ENCODE measurements at regions not wholly inside any gene's neighbourhood (a gene's known extent, or its start where the extent isn't known, plus 50 kb on each side); places are given as distances from the start of the nearest gene placed in this dataset.
A peak's percentile ranks its signal among the peaks of the same experiment; 100 is the strongest.

GRCh38 chr1:234976861-234977680 is 151.6 kb downstream of the TOMM20 start (continued):
- TF ChIP-seq, protein P1, sequence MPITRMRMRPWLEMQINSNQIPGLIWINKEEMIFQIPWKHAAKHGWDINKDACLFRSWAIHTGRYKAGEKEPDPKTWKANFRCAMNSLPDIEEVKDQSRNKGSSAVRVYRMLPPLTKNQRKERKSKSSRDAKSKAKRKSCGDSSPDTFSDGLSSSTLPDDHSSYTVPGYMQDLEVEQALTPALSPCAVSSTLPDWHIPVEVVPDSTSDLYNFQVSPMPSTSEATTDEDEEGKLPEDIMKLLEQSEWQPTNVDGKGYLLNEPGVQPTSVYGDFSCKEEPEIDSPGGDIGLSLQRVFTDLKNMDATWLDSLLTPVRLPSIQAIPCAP (CRISPR knock-in tag; IDR thresholded peaks at IDR 0.05; ENCODE audit: low read depth): no peak
- TF ChIP-seq RARA (CRISPR knock-in tag; IDR thresholded peaks at IDR 0.05): no peak
- no peak for TF ChIP-seq ELK4 (CRISPR knock-in tag; IDR thresholded peaks at IDR 0.05; ENCODE audit: borderline replicate concordance)
- TF ChIP-seq MTERF4 (CRISPR knock-in tag; IDR thresholded peaks at IDR 0.05): 0 out of 2 replicates have a peak, but pooled peaks have one; percentile 59
- TF ChIP-seq BRF2 (CRISPR knock-in tag; IDR thresholded peaks at IDR 0.05): 0 out of 2 replicates have a peak, but pooled peaks have one; percentile 35
- TF ChIP-seq ZBTB38 (CRISPR knock-in tag; IDR thresholded peaks at IDR 0.05): peak; percentile 66
- TF ChIP-seq POLR2G (IDR thresholded peaks at IDR 0.05; ENCODE audit: low read depth, low read length): peak; percentile 18; the same call in 1 of the 2 replicates
- TF ChIP-seq SMAD9 (CRISPR knock-in tag; IDR thresholded peaks at IDR 0.05): no peak
- no peak for TF ChIP-seq KLF9 (CRISPR knock-in tag; IDR thresholded peaks at IDR 0.05; ENCODE audit: low read depth)
- TF ChIP-seq TFDP1 (CRISPR knock-in tag; IDR thresholded peaks at IDR 0.05; ENCODE audit: borderline replicate concordance): 0 out of 2 replicates have a peak, but pooled peaks have one; percentile 17
- TF ChIP-seq ZNF616 (CRISPR knock-in tag; IDR thresholded peaks at IDR 0.05; ENCODE audit: low read depth): no peak
- TF ChIP-seq DNMT1 (CRISPR knock-in tag; IDR thresholded peaks at IDR 0.05): no peak
- TF ChIP-seq, protein P2, sequence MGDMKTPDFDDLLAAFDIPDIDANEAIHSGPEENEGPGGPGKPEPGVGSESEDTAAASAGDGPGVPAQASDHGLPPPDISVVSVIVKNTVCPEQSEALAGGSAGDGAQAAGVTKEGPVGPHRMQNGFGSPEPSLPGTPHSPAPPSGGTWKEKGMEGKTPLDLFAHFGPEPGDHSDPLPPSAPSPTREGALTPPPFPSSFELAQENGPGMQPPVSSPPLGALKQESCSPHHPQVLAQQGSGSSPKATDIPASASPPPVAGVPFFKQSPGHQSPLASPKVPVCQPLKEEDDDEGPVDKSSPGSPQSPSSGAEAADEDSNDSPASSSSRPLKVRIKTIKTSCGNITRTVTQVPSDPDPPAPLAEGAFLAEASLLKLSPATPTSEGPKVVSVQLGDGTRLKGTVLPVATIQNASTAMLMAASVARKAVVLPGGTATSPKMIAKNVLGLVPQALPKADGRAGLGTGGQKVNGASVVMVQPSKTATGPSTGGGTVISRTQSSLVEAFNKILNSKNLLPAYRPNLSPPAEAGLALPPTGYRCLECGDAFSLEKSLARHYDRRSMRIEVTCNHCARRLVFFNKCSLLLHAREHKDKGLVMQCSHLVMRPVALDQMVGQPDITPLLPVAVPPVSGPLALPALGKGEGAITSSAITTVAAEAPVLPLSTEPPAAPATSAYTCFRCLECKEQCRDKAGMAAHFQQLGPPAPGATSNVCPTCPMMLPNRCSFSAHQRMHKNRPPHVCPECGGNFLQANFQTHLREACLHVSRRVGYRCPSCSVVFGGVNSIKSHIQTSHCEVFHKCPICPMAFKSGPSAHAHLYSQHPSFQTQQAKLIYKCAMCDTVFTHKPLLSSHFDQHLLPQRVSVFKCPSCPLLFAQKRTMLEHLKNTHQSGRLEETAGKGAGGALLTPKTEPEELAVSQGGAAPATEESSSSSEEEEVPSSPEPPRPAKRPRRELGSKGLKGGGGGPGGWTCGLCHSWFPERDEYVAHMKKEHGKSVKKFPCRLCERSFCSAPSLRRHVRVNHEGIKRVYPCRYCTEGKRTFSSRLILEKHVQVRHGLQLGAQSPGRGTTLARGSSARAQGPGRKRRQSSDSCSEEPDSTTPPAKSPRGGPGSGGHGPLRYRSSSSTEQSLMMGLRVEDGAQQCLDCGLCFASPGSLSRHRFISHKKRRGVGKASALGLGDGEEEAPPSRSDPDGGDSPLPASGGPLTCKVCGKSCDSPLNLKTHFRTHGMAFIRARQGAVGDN (CRISPR knock-in tag; IDR thresholded peaks at IDR 0.05): peak; percentile 72
